ENCODE measurements at regions not wholly inside any gene's neighbourhood (a gene's known extent, or its start where the extent isn't known, plus 50 kb on each side); places are given as distances from the start of the nearest gene placed in this dataset.

DNA sequence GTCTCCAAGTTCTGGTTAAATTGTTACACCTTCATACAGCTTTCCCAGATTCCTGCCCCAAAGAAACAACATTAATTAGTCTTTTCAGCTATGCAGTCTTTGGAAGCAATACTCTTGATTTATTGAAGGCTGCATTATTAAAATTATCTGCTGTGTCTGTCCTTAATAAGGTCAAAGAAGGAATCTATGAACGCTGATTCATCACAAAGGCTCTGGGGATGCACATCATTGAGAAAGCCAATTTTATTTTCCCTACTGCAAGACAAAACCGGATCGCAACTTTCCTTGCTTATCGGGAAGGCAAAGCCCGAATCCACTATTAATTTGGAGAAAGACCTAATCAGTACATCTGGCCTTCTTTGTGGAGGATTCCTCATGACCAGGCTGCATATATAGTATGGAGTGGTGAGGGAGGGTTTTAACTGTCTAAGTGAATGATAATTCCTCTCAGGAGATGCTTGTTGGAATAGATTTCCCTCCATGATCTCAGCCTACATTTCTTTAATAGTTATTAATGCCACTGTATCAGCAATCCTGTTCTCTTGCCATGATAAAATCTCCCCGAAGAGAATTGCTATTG lies 224.6 kb downstream of the PIK3C3 start:
- Histone ChIP-seq H3K9ac (ENCODE audit: low read length) (no peak overlapping the region), H2AFZ (ENCODE audit: low read depth, low read length) (no peak overlapping the region), H3K4me2 (ENCODE audit: low read length, poor library complexity, severe bottlenecking) (no peak overlapping the region), H3K23ac (ENCODE audit: low read length in 2 of 2) (no peak overlapping the region), H3K14ac (ENCODE audit: low read length in 2 of 2) (peak overlapping the region in 1 of 2 experiments; percentile 12), H2BK15ac (ENCODE audit: low read depth, poor library complexity, severe bottlenecking) (no peak overlapping the region), H2AK5ac (ENCODE audit: low read length, severe bottlenecking) (no peak overlapping the region), H3K27me3 (ENCODE audit: control insufficient read depth in 1 of 2, insufficient read depth in 1 of 2, low read length in 2 of 2) (no peaks in the 10 kb centered on the region), H3K18ac (ENCODE audit: low read depth in 1 of 2, low read length in 2 of 2) (no peak overlapping the region), H2BK5ac (ENCODE audit: low read depth, low read length, poor library complexity, severe bottlenecking) (no peak overlapping the region), H2BK12ac (ENCODE audit: low read length in 2 of 2) (no peak overlapping the region), H3K9me3 (ENCODE audit: control insufficient read depth, low read length) (no peaks in the 10 kb centered on the region), H3K27ac (ENCODE audit: low read length, poor library complexity, severe bottlenecking) (no peak overlapping the region), H3K4me3 (ENCODE audit: insufficient read depth in 1 of 2, low read depth in 1 of 2, low read length in 2 of 2) (no peak overlapping the region), H3K4ac (ENCODE audit: low read depth in 1 of 2, low read length in 2 of 2) (no peak overlapping the region), H2BK120ac (ENCODE audit: low read depth, low read length) (no peak overlapping the region), H3K79me1 (replicated peaks; ENCODE audit: low read length, poor library complexity, severe bottlenecking) (no peaks in the 10 kb centered on the region), H4K8ac (ENCODE audit: low read length) (no peak overlapping the region), H3K4me1 (ENCODE audit: control insufficient read depth, insufficient read depth, low read depth, low read length) (peaks cover 5% of the 10 kb centered on the region), H3K36me3 (ENCODE audit: control insufficient read depth in 1 of 2, insufficient read depth in 2 of 2, low read depth in 1 of 2, low read length in 2 of 2) (no peaks in the 10 kb centered on the region), H4K91ac (ENCODE audit: low read length) (no peak overlapping the region)
- DNase-seq: no peak
- 98% methylated on average over 6 of the region's 6 CpGs for WGBS

DNA sequence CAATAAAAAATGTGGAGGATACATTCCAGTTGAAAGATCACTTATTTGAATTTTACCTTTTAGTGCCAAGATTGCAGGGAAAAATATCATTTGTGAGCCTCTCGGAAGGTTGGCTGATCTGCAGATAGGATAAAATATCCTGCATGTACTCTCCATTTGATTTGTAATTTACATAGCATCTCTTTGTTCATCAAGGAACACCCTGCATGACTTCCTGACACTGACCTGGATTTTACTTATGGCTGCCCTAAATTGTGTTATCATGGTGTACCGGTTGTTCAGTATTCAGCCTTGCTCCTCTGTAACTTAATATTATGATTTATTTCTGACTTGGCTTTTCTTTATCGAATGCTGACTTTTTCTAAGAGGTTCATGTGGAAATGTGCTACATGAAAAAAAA lies 226.4 kb downstream of the PIK3C3 start:
- no peak overlapping the region for H3K4me3 ChIP-seq (ENCODE audit: insufficient read depth in 1 of 2, low read depth in 1 of 2, low read length in 2 of 2)
- no peak overlapping the region for H2BK15ac ChIP-seq (ENCODE audit: low read depth, poor library complexity, severe bottlenecking)
- no peaks in the 10 kb centered on the region for H3K9me3 ChIP-seq (ENCODE audit: control insufficient read depth, low read length)
- no peaks in the 10 kb centered on the region for H3K79me1 ChIP-seq (replicated peaks; ENCODE audit: low read length, poor library complexity, severe bottlenecking)
- H3K4ac ChIP-seq (ENCODE audit: low read depth in 1 of 2, low read length in 2 of 2): no peak overlapping the region
- H3K4me2 ChIP-seq (ENCODE audit: low read length, poor library complexity, severe bottlenecking): no peak overlapping the region
- no peaks in the 10 kb centered on the region for H3K27me3 ChIP-seq (ENCODE audit: control insufficient read depth in 1 of 2, insufficient read depth in 1 of 2, low read length in 2 of 2)
- H4K91ac ChIP-seq (ENCODE audit: low read length): no peak overlapping the region
- H3K9ac ChIP-seq (ENCODE audit: low read length): no peak overlapping the region
- no peak overlapping the region for H2AFZ ChIP-seq (ENCODE audit: low read depth, low read length)
- H2AK5ac ChIP-seq (ENCODE audit: low read length, severe bottlenecking): no peak overlapping the region
- H3K23ac ChIP-seq (ENCODE audit: low read length in 2 of 2): no peak overlapping the region
- H2BK12ac ChIP-seq (ENCODE audit: low read length in 2 of 2): no peak overlapping the region
- H3K36me3 ChIP-seq (ENCODE audit: control insufficient read depth in 1 of 2, insufficient read depth in 2 of 2, low read depth in 1 of 2, low read length in 2 of 2): no peaks in the 10 kb centered on the region
- H3K14ac ChIP-seq (ENCODE audit: low read length in 2 of 2): no peak overlapping the region
- H3K18ac ChIP-seq (ENCODE audit: low read depth in 1 of 2, low read length in 2 of 2): no peak overlapping the region
- no peak for DNase-seq
- peaks cover 5% of the 10 kb centered on the region for H3K4me1 ChIP-seq (ENCODE audit: control insufficient read depth, insufficient read depth, low read depth, low read length)
- H3K27ac ChIP-seq (ENCODE audit: low read length, poor library complexity, severe bottlenecking): no peak overlapping the region
- H2BK5ac ChIP-seq (ENCODE audit: low read depth, low read length, poor library complexity, severe bottlenecking): no peak overlapping the region
- H2BK120ac ChIP-seq (ENCODE audit: low read depth, low read length): no peak overlapping the region
- H4K8ac ChIP-seq (ENCODE audit: low read length): no peak overlapping the region
- WGBS: 100% methylated on average over 3 of the region's 3 CpGs

GRCh38 chr18:42182728-42183700 lies 228.0 kb downstream of the PIK3C3 start:
- Histone ChIP-seq H3K14ac (ENCODE audit: low read length in 2 of 2) (no peak overlapping the region), H3K36me3 (ENCODE audit: control insufficient read depth in 1 of 2, insufficient read depth in 2 of 2, low read depth in 1 of 2, low read length in 2 of 2) (no peaks in the 10 kb centered on the region), H2AFZ (ENCODE audit: low read depth, low read length) (no peak overlapping the region), H3K4ac (ENCODE audit: low read depth in 1 of 2, low read length in 2 of 2) (no peak overlapping the region), H3K9me3 (ENCODE audit: control insufficient read depth, low read length) (no peaks in the 10 kb centered on the region), H3K79me1 (replicated peaks; ENCODE audit: low read length, poor library complexity, severe bottlenecking) (no peaks in the 10 kb centered on the region), H3K9ac (ENCODE audit: low read length) (no peak overlapping the region), H2BK5ac (ENCODE audit: low read depth, low read length, poor library complexity, severe bottlenecking) (no peak overlapping the region), H4K91ac (ENCODE audit: low read length) (no peak overlapping the region), H3K18ac (ENCODE audit: low read depth in 1 of 2, low read length in 2 of 2) (peak overlapping the region in 1 of 2 experiments; percentile 56), H3K4me2 (ENCODE audit: low read length, poor library complexity, severe bottlenecking) (no peak overlapping the region), H4K8ac (ENCODE audit: low read length) (no peak overlapping the region), H2BK120ac (ENCODE audit: low read depth, low read length) (no peak overlapping the region), H3K4me1 (ENCODE audit: control insufficient read depth, insufficient read depth, low read depth, low read length) (peaks cover 5% of the 10 kb centered on the region), H3K27me3 (ENCODE audit: control insufficient read depth in 1 of 2, insufficient read depth in 1 of 2, low read length in 2 of 2) (no peaks in the 10 kb centered on the region), H2AK5ac (ENCODE audit: low read length, severe bottlenecking) (peak overlapping the region; percentile 23), H2BK15ac (ENCODE audit: low read depth, poor library complexity, severe bottlenecking) (no peak overlapping the region), H3K23ac (ENCODE audit: low read length in 2 of 2) (no peak overlapping the region), H3K4me3 (ENCODE audit: insufficient read depth in 1 of 2, low read depth in 1 of 2, low read length in 2 of 2) (no peak overlapping the region), H2BK12ac (ENCODE audit: low read length in 2 of 2) (peak overlapping the region in 1 of 2 experiments; percentile 42), H3K27ac (ENCODE audit: low read length, poor library complexity, severe bottlenecking) (peak overlapping the region; percentile 32)
- DNase-seq: peak; percentile 81
- WGBS: 77% methylated on average over 6 of the region's 7 CpGs

- no peaks in the 10 kb centered on the region for H3K9me3 ChIP-seq (ENCODE audit: control insufficient read depth, low read length)
- H2BK5ac ChIP-seq (ENCODE audit: low read depth, low read length, poor library complexity, severe bottlenecking): no peak overlapping the region
- H3K79me1 ChIP-seq (replicated peaks; ENCODE audit: low read length, poor library complexity, severe bottlenecking): no peaks in the 10 kb centered on the region
- peaks cover 5% of the 10 kb centered on the region for H3K4me1 ChIP-seq (ENCODE audit: control insufficient read depth, insufficient read depth, low read depth, low read length)
- no peaks in the 10 kb centered on the region for H3K27me3 ChIP-seq (ENCODE audit: control insufficient read depth in 1 of 2, insufficient read depth in 1 of 2, low read length in 2 of 2)
- no peak overlapping the region for H3K14ac ChIP-seq (ENCODE audit: low read length in 2 of 2)
- no peaks in the 10 kb centered on the region for H3K36me3 ChIP-seq (ENCODE audit: control insufficient read depth in 1 of 2, insufficient read depth in 2 of 2, low read depth in 1 of 2, low read length in 2 of 2)
- H3K4me3 ChIP-seq (ENCODE audit: insufficient read depth in 1 of 2, low read depth in 1 of 2, low read length in 2 of 2): no peak overlapping the region
- H3K23ac ChIP-seq (ENCODE audit: low read length in 2 of 2): no peak overlapping the region
- no peak overlapping the region for H2BK12ac ChIP-seq (ENCODE audit: low read length in 2 of 2)
- H3K4me2 ChIP-seq (ENCODE audit: low read length, poor library complexity, severe bottlenecking): no peak overlapping the region
- no peak overlapping the region for H2BK15ac ChIP-seq (ENCODE audit: low read depth, poor library complexity, severe bottlenecking)
- H3K9ac ChIP-seq (ENCODE audit: low read length): no peak overlapping the region
- no peak overlapping the region for H2BK120ac ChIP-seq (ENCODE audit: low read depth, low read length)
- peak overlapping the region in 1 of 2 experiments; percentile 13 for H3K18ac ChIP-seq (ENCODE audit: low read depth in 1 of 2, low read length in 2 of 2)
- no peak overlapping the region for H3K4ac ChIP-seq (ENCODE audit: low read depth in 1 of 2, low read length in 2 of 2)
- WGBS: 0% methylated on average over 3 of the region's 4 CpGs
- H2AK5ac ChIP-seq (ENCODE audit: low read length, severe bottlenecking): no peak overlapping the region
- DNase-seq: peak; percentile 86
- peak overlapping the region; percentile 15 for H3K27ac ChIP-seq (ENCODE audit: low read length, poor library complexity, severe bottlenecking)
- no peak overlapping the region for H2AFZ ChIP-seq (ENCODE audit: low read depth, low read length)
- no peak overlapping the region for H4K8ac ChIP-seq (ENCODE audit: low read length)
- H4K91ac ChIP-seq (ENCODE audit: low read length): no peak overlapping the region
Measured at GRCh38 chr18:42183746-42184145, 228.7 kb downstream of the PIK3C3 start.

Measured in mesenchymal stem cell (in vitro differentiated cells and primary cell).